Omental fat pad (tissue), 3 donors: ENCODE measurements at regions not wholly inside any gene's neighbourhood (a gene's known extent, or its start where the extent isn't known, plus 50 kb on each side); places are given as distances from the start of the nearest gene placed in this dataset.

ENCODE experiments used
- ATAC-seq: fragments of 150-250 bp; one replicate; pipeline ENCODE4 v1.9.1; 2016; ENCODE audit warnings: mild to moderate bottlenecking, moderate library complexity; ENCODE audit not compliant: low FRiP score
- DNase-seq: peaks from one replicate; pipeline ENCODE4 v3.0.0-alpha.2; 2019; ENCODE audit warnings: low spot score
- TF ChIP-seq, protein P1 (sequence below), 3 donors: fragments of 450-650 bp; IDR thresholded peaks; one replicate each; pipeline ENCODE4 v1.5.1; 2016 to 2017; ENCODE audit warnings: antibody characterized with exemption in 3 of 3, mild to moderate bottlenecking in 3 of 3, moderate library complexity in 2 of 3

DNA sequence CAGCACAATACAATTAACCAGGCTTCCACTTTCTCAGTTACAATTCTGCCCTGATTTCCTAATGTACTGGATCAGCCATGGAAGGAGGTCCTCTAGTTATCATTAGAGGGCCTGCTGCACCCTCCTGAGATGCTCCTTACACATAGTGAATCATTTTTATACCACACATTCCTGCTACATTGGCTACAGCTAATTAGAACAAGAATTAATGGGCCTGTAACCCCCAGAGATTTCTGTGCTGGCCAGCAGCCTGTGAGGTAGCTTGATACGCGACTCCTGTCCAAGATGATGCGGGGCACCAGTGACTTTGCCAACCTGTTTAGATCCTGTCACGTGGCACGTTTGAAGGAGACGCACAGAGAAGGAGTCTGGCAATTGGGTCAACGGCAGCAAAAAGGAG is 422.8 kb downstream of the EPM2A start:
- ATAC-seq (no peak), DNase-seq (no peak)
- TF ChIP-seq, protein P1, sequence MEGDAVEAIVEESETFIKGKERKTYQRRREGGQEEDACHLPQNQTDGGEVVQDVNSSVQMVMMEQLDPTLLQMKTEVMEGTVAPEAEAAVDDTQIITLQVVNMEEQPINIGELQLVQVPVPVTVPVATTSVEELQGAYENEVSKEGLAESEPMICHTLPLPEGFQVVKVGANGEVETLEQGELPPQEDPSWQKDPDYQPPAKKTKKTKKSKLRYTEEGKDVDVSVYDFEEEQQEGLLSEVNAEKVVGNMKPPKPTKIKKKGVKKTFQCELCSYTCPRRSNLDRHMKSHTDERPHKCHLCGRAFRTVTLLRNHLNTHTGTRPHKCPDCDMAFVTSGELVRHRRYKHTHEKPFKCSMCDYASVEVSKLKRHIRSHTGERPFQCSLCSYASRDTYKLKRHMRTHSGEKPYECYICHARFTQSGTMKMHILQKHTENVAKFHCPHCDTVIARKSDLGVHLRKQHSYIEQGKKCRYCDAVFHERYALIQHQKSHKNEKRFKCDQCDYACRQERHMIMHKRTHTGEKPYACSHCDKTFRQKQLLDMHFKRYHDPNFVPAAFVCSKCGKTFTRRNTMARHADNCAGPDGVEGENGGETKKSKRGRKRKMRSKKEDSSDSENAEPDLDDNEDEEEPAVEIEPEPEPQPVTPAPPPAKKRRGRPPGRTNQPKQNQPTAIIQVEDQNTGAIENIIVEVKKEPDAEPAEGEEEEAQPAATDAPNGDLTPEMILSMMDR (IDR thresholded peaks at IDR 0.05): no peak

DNA sequence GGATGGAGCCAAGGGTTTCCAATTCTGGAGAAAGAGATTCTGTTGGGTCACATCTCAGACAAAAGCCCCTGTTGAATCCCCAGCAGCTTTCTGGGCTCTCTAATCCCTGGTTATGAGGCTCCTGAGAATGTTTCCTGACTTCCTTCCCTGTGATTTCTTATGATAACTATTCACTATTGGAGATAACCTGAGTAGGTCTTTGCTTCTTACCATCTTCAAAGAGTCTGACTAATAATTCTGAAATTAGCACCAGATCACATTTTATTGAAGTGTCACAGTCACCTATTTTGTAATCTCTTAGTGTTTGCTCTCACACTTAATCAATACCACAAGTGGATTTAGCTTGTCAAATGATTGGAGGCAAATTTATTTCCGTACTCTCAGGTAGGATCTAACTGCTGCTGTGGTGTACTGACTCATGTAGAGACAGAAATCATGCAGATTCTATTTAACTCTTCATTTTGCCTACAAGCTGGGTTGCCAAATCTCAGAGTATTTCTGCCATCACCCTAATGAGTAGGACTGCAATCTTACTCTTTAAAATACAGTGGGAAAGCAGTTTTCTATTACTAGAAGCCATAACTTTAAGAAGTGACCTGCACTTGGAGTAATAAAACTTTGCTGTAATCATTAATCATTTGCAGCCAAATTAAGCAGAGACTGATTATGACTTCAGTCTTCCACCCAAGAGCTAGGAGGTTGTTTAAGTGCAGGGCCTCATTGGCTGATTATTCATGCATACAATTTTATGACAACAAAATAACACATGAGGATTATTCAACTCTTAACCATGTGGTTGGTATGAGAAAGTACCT is 422.1 kb downstream of the EPM2A start:
- DNase-seq (no peak), ATAC-seq (no peak)
- TF ChIP-seq, protein P1 (IDR thresholded peaks at IDR 0.05): no peak

DNA sequence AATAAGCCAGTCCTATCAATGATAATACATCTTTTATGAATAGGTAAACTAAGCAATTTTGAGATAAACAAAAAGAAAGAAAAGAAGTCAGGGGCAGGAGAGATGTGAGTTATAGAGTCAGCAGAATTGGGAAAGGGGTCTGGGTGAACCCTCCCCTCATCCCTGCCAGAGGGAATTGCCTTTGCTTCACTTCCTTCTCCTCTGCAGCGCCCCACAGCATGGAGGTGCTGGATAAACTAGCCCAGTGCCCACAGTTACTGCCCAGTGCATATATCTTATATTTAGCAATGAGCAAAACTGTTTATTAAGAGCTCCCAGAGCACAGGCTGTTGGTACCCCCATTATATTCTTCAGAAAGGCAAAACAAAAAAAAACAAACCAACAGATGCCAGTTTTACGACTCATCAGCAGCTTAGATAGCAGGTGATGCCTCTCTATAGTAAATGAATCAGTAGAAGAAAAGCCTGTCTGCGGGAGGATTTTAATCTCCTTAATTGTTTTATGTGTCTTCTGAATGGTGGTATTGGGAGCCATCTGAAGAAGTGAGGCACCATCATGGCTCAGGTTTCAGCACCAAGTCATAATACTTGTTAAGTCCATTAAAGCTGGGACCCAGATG is 419.2 kb downstream of the EPM2A start:
- DNase-seq (no peak), ATAC-seq (no peak)
- TF ChIP-seq, protein P1 (IDR thresholded peaks at IDR 0.05): no peak

DNA sequence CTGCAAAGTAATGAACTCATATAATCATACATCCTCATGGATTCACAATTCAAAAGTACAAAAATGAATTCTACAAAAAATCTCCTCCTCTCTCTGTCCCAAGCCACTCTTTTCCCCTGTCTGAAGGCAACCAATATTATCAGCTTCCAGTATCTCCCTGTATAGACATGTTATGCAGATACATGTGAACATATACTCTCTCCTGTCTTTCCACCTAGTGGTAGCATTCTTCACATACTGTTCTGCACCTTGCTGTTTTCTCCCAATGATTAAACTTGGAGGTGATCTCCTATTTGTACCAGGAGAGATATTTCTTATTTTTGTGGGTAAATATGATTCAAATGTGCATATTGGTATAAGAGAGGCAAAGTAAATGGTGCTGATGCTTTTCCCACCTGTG is 416.4 kb downstream of the EPM2A start:
- no peak for ATAC-seq
- DNase-seq: no peak
- TF ChIP-seq, protein P1 (IDR thresholded peaks at IDR 0.05): no peak

DNA sequence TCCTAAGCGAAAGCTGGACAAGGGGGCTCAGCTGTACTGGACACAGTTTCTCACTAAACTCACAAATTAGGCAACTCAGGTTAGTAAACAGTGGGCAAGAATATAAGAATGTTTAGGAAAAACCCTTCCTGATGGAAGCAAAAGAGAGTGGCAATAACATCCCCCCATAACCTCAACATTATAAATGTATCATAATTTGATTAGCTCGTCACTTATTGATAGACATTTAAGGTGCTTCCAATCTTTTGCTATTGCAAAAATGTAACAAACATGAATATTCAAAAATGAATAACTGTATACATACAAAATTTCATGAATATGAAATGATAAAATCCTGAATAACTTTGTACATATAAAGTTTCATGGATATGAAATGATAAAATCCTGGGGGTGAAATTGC is 415.7 kb downstream of the EPM2A start:
- DNase-seq: no peak
- no peak for ATAC-seq
- TF ChIP-seq, protein P1 (IDR thresholded peaks at IDR 0.05): no peak

DNA sequence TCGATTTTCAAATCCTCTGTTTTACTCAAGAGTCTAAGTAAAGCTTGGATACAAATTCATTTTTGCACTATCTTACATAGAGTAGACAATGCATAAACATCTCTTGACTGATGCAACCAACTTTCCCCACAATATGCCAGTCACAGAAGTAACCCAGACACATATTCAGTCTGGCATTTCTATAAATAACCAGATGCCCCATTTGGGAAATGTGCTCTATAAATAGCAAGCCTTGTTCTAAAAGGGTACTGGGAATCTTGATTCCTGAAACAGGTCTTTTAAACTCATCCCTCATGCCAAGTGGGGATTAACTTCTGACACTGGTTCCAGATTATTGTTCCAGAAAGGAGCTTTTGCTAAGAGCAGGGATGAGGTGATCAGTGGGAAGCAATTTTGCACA is 411.7 kb downstream of the EPM2A start:
- DNase-seq (no peak), ATAC-seq (no peak)
- TF ChIP-seq, protein P1 (IDR thresholded peaks at IDR 0.05): no peak

DNA sequence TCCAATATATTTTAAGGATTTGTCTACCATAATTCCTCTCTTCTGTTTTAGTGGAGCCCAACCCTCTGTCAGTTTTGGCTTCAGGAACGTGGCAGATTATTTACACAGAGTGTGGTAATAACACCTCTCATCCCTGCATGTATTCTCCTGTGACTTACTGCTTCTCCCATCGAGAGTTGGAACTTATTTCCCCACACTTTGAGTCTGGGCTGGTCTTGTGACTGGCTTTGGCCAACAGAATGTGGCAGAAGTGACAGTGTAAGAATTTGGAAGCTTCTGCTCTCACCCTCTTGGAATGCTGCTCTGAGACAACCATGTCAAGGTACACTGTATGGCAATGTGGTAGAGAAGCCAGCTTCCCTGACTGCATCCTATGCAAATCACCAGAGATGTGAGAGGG is 407.7 kb downstream of the EPM2A start:
- no peak for ATAC-seq
- DNase-seq: no peak
- TF ChIP-seq, protein P1 (IDR thresholded peaks at IDR 0.05): no peak
